ENCODE measurements at regions not wholly inside any gene's neighbourhood (a gene's known extent, or its start where the extent isn't known, plus 50 kb on each side); places are given as distances from the start of the nearest gene placed in this dataset.

GRCh38 chr13:47213047-47213446, 316.2 kb upstream of the HTR2A start:
- no peak overlapping the region for H3K4me3 ChIP-seq (ENCODE audit: low read length)
- no peaks in the 10 kb centered on the region for H3K9me3 ChIP-seq (ENCODE audit: control insufficient read depth, low read length)
- no peaks in the 10 kb centered on the region for H3K27me3 ChIP-seq (replicated peaks; ENCODE audit: control insufficient read depth, insufficient read depth, low read length)
- H3K9ac ChIP-seq (ENCODE audit: low read length): no peak overlapping the region
- H3K36me3 ChIP-seq (ENCODE audit: control insufficient read depth, insufficient read depth, low read length, severe bottlenecking): no peaks in the 10 kb centered on the region
- peaks cover 4% of the 10 kb centered on the region for H3K4me1 ChIP-seq (ENCODE audit: control insufficient read depth, insufficient read depth, low read length)
- no peak for DNase-seq (ENCODE audit: low read depth)

GRCh38 chr13:47211106-47211505, 314.3 kb upstream of the HTR2A start:
- no peaks in the 10 kb centered on the region for H3K9me3 ChIP-seq (ENCODE audit: control insufficient read depth, low read length)
- no peak overlapping the region for H3K9ac ChIP-seq (ENCODE audit: low read length)
- no peaks in the 10 kb centered on the region for H3K36me3 ChIP-seq (ENCODE audit: control insufficient read depth, insufficient read depth, low read length, severe bottlenecking)
- no peak for DNase-seq (ENCODE audit: low read depth)
- peaks cover 4% of the 10 kb centered on the region for H3K4me1 ChIP-seq (ENCODE audit: control insufficient read depth, insufficient read depth, low read length)
- no peak overlapping the region for H3K4me3 ChIP-seq (ENCODE audit: low read length)
- H3K27me3 ChIP-seq (replicated peaks; ENCODE audit: control insufficient read depth, insufficient read depth, low read length): no peaks in the 10 kb centered on the region

- H3K9ac ChIP-seq (ENCODE audit: low read length): no peak overlapping the region
- H3K9me3 ChIP-seq (ENCODE audit: control insufficient read depth, low read length): peaks cover 7% of the 10 kb centered on the region
- H3K27me3 ChIP-seq (replicated peaks; ENCODE audit: control insufficient read depth, insufficient read depth, low read length): no peaks in the 10 kb centered on the region
- H3K4me1 ChIP-seq (ENCODE audit: control insufficient read depth, insufficient read depth, low read length): no peaks in the 10 kb centered on the region
- no peak overlapping the region for H3K4me3 ChIP-seq (ENCODE audit: low read length)
- H3K36me3 ChIP-seq (ENCODE audit: control insufficient read depth, insufficient read depth, low read length, severe bottlenecking): no peaks in the 10 kb centered on the region
- DNase-seq (ENCODE audit: low read depth): no peak
These were observed 309.3 kb upstream of the HTR2A start for GRCh38 chr13:47206111-47206510.

GRCh38 chr13:47190696-47191305, 293.9 kb upstream of the HTR2A start:
- Histone ChIP-seq H3K4me1 (ENCODE audit: control insufficient read depth, insufficient read depth, low read length) (peaks cover 16% of the 10 kb centered on the region), H3K36me3 (ENCODE audit: control insufficient read depth, insufficient read depth, low read length, severe bottlenecking) (no peaks in the 10 kb centered on the region), H3K27me3 (replicated peaks; ENCODE audit: control insufficient read depth, insufficient read depth, low read length) (no peaks in the 10 kb centered on the region), H3K4me3 (ENCODE audit: low read length) (no peak overlapping the region), H3K9ac (ENCODE audit: low read length) (no peak overlapping the region), H3K9me3 (ENCODE audit: control insufficient read depth, low read length) (no peaks in the 10 kb centered on the region)
- no peak for DNase-seq (ENCODE audit: low read depth)

GRCh38 chr13:47188802-47189201, 291.9 kb upstream of the HTR2A start:
- Histone ChIP-seq H3K4me1 (ENCODE audit: control insufficient read depth, insufficient read depth, low read length) (peaks cover 25% of the 10 kb centered on the region), H3K36me3 (ENCODE audit: control insufficient read depth, insufficient read depth, low read length, severe bottlenecking) (no peaks in the 10 kb centered on the region), H3K4me3 (ENCODE audit: low read length) (no peak overlapping the region), H3K9me3 (ENCODE audit: control insufficient read depth, low read length) (no peaks in the 10 kb centered on the region), H3K9ac (ENCODE audit: low read length) (no peak overlapping the region), H3K27me3 (replicated peaks; ENCODE audit: control insufficient read depth, insufficient read depth, low read length) (no peaks in the 10 kb centered on the region)
- peak; percentile 62 for DNase-seq (ENCODE audit: low read depth)

GRCh38 chr13:47186471-47186870, 289.6 kb upstream of the HTR2A start:
- no peak overlapping the region for H3K4me3 ChIP-seq (ENCODE audit: low read length)
- H3K27me3 ChIP-seq (replicated peaks; ENCODE audit: control insufficient read depth, insufficient read depth, low read length): no peaks in the 10 kb centered on the region
- no peak for DNase-seq (ENCODE audit: low read depth)
- H3K36me3 ChIP-seq (ENCODE audit: control insufficient read depth, insufficient read depth, low read length, severe bottlenecking): no peaks in the 10 kb centered on the region
- peaks cover 26% of the 10 kb centered on the region for H3K4me1 ChIP-seq (ENCODE audit: control insufficient read depth, insufficient read depth, low read length)
- no peak overlapping the region for H3K9ac ChIP-seq (ENCODE audit: low read length)
- no peaks in the 10 kb centered on the region for H3K9me3 ChIP-seq (ENCODE audit: control insufficient read depth, low read length)

GRCh38 chr13:47184321-47184720, 287.5 kb upstream of the HTR2A start:
- Histone ChIP-seq H3K36me3 (ENCODE audit: control insufficient read depth, insufficient read depth, low read length, severe bottlenecking) (no peaks in the 10 kb centered on the region), H3K27me3 (replicated peaks; ENCODE audit: control insufficient read depth, insufficient read depth, low read length) (no peaks in the 10 kb centered on the region)

GRCh38 chr13:47179321-47179720, 282.5 kb upstream of the HTR2A start:
- Histone ChIP-seq H3K36me3 (ENCODE audit: control insufficient read depth, insufficient read depth, low read length, severe bottlenecking) (no peaks in the 10 kb centered on the region), H3K27me3 (replicated peaks; ENCODE audit: control insufficient read depth, insufficient read depth, low read length) (no peaks in the 10 kb centered on the region), H3K4me1 (ENCODE audit: control insufficient read depth, insufficient read depth, low read length) (peaks cover 20% of the 10 kb centered on the region), H3K4me3 (ENCODE audit: low read length) (no peak overlapping the region), H3K9ac (ENCODE audit: low read length) (no peak overlapping the region), H3K9me3 (ENCODE audit: control insufficient read depth, low read length) (no peaks in the 10 kb centered on the region)
- DNase-seq (ENCODE audit: low read depth): no peak

More at GRCh38 chr13:47184321-47184720, 287.5 kb upstream of the HTR2A start:
- Histone ChIP-seq H3K9me3 (ENCODE audit: control insufficient read depth, low read length) (no peaks in the 10 kb centered on the region), H3K4me3 (ENCODE audit: low read length) (no peak overlapping the region), H3K9ac (ENCODE audit: low read length) (no peak overlapping the region), H3K4me1 (ENCODE audit: control insufficient read depth, insufficient read depth, low read length) (peaks cover 21% of the 10 kb centered on the region)
- peak; percentile 5 for DNase-seq (ENCODE audit: low read depth)

- peaks cover 15% of the 10 kb centered on the region for H3K4me1 ChIP-seq (ENCODE audit: control insufficient read depth, insufficient read depth, low read length)
- no peak overlapping the region for H3K4me3 ChIP-seq (ENCODE audit: low read length)
- DNase-seq (ENCODE audit: low read depth): peak; percentile 8
- no peaks in the 10 kb centered on the region for H3K36me3 ChIP-seq (ENCODE audit: control insufficient read depth, insufficient read depth, low read length, severe bottlenecking)
- no peaks in the 10 kb centered on the region for H3K9me3 ChIP-seq (ENCODE audit: control insufficient read depth, low read length)
- no peaks in the 10 kb centered on the region for H3K27me3 ChIP-seq (replicated peaks; ENCODE audit: control insufficient read depth, insufficient read depth, low read length)
- no peak overlapping the region for H3K9ac ChIP-seq (ENCODE audit: low read length)
These were observed 281.5 kb upstream of the HTR2A start for GRCh38 chr13:47178090-47178950.

GRCh38 chr13:47175172-47175866, 278.5 kb upstream of the HTR2A start:
- no peak overlapping the region for H3K4me3 ChIP-seq (ENCODE audit: low read length)
- no peaks in the 10 kb centered on the region for H3K9me3 ChIP-seq (ENCODE audit: control insufficient read depth, low read length)
- no peaks in the 10 kb centered on the region for H3K27me3 ChIP-seq (replicated peaks; ENCODE audit: control insufficient read depth, insufficient read depth, low read length)
- peak overlapping the region; percentile 3 for H3K9ac ChIP-seq (ENCODE audit: low read length)
- no peaks in the 10 kb centered on the region for H3K36me3 ChIP-seq (ENCODE audit: control insufficient read depth, insufficient read depth, low read length, severe bottlenecking)
- peak; percentile 47 for DNase-seq (ENCODE audit: low read depth)
- peaks cover 29% of the 10 kb centered on the region for H3K4me1 ChIP-seq (ENCODE audit: control insufficient read depth, insufficient read depth, low read length)

- no peak for DNase-seq (ENCODE audit: low read depth)
- H3K36me3 ChIP-seq (ENCODE audit: control insufficient read depth, insufficient read depth, low read length, severe bottlenecking): no peaks in the 10 kb centered on the region
- no peak overlapping the region for H3K9ac ChIP-seq (ENCODE audit: low read length)
- no peaks in the 10 kb centered on the region for H3K9me3 ChIP-seq (ENCODE audit: control insufficient read depth, low read length)
- peaks cover 26% of the 10 kb centered on the region for H3K4me1 ChIP-seq (ENCODE audit: control insufficient read depth, insufficient read depth, low read length)
- no peaks in the 10 kb centered on the region for H3K27me3 ChIP-seq (replicated peaks; ENCODE audit: control insufficient read depth, insufficient read depth, low read length)
- no peak overlapping the region for H3K4me3 ChIP-seq (ENCODE audit: low read length)
These were observed 274.1 kb upstream of the HTR2A start for GRCh38 chr13:47170971-47171370.
